ENCODE measurements at regions not wholly inside any gene's neighbourhood (a gene's known extent, or its start where the extent isn't known, plus 50 kb on each side); places are given as distances from the start of the nearest gene placed in this dataset.

- TF ChIP-seq, protein P1, sequence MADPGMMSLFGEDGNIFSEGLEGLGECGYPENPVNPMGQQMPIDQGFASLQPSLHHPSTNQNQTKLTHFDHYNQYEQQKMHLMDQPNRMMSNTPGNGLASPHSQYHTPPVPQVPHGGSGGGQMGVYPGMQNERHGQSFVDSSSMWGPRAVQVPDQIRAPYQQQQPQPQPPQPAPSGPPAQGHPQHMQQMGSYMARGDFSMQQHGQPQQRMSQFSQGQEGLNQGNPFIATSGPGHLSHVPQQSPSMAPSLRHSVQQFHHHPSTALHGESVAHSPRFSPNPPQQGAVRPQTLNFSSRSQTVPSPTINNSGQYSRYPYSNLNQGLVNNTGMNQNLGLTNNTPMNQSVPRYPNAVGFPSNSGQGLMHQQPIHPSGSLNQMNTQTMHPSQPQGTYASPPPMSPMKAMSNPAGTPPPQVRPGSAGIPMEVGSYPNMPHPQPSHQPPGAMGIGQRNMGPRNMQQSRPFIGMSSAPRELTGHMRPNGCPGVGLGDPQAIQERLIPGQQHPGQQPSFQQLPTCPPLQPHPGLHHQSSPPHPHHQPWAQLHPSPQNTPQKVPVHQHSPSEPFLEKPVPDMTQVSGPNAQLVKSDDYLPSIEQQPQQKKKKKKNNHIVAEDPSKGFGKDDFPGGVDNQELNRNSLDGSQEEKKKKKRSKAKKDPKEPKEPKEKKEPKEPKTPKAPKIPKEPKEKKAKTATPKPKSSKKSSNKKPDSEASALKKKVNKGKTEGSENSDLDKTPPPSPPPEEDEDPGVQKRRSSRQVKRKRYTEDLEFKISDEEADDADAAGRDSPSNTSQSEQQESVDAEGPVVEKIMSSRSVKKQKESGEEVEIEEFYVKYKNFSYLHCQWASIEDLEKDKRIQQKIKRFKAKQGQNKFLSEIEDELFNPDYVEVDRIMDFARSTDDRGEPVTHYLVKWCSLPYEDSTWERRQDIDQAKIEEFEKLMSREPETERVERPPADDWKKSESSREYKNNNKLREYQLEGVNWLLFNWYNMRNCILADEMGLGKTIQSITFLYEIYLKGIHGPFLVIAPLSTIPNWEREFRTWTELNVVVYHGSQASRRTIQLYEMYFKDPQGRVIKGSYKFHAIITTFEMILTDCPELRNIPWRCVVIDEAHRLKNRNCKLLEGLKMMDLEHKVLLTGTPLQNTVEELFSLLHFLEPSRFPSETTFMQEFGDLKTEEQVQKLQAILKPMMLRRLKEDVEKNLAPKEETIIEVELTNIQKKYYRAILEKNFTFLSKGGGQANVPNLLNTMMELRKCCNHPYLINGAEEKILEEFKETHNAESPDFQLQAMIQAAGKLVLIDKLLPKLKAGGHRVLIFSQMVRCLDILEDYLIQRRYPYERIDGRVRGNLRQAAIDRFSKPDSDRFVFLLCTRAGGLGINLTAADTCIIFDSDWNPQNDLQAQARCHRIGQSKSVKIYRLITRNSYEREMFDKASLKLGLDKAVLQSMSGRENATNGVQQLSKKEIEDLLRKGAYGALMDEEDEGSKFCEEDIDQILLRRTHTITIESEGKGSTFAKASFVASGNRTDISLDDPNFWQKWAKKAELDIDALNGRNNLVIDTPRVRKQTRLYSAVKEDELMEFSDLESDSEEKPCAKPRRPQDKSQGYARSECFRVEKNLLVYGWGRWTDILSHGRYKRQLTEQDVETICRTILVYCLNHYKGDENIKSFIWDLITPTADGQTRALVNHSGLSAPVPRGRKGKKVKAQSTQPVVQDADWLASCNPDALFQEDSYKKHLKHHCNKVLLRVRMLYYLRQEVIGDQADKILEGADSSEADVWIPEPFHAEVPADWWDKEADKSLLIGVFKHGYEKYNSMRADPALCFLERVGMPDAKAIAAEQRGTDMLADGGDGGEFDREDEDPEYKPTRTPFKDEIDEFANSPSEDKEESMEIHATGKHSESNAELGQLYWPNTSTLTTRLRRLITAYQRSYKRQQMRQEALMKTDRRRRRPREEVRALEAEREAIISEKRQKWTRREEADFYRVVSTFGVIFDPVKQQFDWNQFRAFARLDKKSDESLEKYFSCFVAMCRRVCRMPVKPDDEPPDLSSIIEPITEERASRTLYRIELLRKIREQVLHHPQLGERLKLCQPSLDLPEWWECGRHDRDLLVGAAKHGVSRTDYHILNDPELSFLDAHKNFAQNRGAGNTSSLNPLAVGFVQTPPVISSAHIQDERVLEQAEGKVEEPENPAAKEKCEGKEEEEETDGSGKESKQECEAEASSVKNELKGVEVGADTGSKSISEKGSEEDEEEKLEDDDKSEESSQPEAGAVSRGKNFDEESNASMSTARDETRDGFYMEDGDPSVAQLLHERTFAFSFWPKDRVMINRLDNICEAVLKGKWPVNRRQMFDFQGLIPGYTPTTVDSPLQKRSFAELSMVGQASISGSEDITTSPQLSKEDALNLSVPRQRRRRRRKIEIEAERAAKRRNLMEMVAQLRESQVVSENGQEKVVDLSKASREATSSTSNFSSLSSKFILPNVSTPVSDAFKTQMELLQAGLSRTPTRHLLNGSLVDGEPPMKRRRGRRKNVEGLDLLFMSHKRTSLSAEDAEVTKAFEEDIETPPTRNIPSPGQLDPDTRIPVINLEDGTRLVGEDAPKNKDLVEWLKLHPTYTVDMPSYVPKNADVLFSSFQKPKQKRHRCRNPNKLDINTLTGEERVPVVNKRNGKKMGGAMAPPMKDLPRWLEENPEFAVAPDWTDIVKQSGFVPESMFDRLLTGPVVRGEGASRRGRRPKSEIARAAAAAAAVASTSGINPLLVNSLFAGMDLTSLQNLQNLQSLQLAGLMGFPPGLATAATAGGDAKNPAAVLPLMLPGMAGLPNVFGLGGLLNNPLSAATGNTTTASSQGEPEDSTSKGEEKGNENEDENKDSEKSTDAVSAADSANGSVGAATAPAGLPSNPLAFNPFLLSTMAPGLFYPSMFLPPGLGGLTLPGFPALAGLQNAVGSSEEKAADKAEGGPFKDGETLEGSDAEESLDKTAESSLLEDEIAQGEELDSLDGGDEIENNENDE (IDR thresholded peaks at IDR 0.05; ENCODE audit: insufficient replicate concordance, low read length), result no peak
- TF ChIP-seq ATF2 (IDR thresholded peaks at IDR 0.05; ENCODE audit: low read length), result no peak
- TF ChIP-seq SP4 (IDR thresholded peaks at IDR 0.05; ENCODE audit: low read length), result no peak
- no peak for TF ChIP-seq KDM5A (IDR thresholded peaks at IDR 0.05; ENCODE audit: low read length)
- no peak for TF ChIP-seq SP1 (IDR thresholded peaks at IDR 0.05; ENCODE audit: low read depth, low read length)
- TF ChIP-seq BRCA1 (IDR thresholded peaks at IDR 0.05; ENCODE audit: low read depth, low read length), result no peak
- no peak for TF ChIP-seq CBX5 (IDR thresholded peaks at IDR 0.05; ENCODE audit: low read depth, low read length)
- no peak for TF ChIP-seq RFX5 (IDR thresholded peaks at IDR 0.05; ENCODE audit: borderline replicate concordance, low read depth, low read length)
These were observed 226.2 kb downstream of the DHX35 start (continued) for GRCh38 chr20:39188266-39188765.
